Endothelial cell of umbilical vein (primary cell): ENCODE measurements at regions not wholly inside any gene's neighbourhood (a gene's known extent, or its start where the extent isn't known, plus 50 kb on each side); places are given as distances from the start of the nearest gene placed in this dataset.

ENCODE experiments used
- EZH2 ChIP-seq: IDR thresholded peaks from 2 replicates; pipeline ENCODE4 v1.6.1; 2012; ENCODE audit warnings: borderline replicate concordance, low read depth, mild to moderate bottlenecking, moderate library complexity, low read length, inconsistent platforms; ENCODE audit not compliant: severe bottlenecking
- FOS ChIP-seq: IDR thresholded peaks from 2 replicates; pipeline ENCODE4 v1.6.1; 2011; ENCODE audit warnings: mild to moderate bottlenecking, low read length, moderate library complexity, borderline replicate concordance; ENCODE audit not compliant: insufficient read depth
- MAX ChIP-seq: IDR thresholded peaks from 2 replicates; pipeline ENCODE4 v1.6.1; 2011; ENCODE audit not compliant: insufficient read depth, insufficient read length
- POLR2AphosphoS5 ChIP-seq: IDR thresholded peaks from 2 replicates; pipeline ENCODE4 v1.6.1; 2012; ENCODE audit warnings: low read depth, mild to moderate bottlenecking, control low read depth, low read length, moderate library complexity; ENCODE audit not compliant: insufficient read depth
- TF ChIP-seq, protein P1 (sequence below), 2 donors: IDR thresholded peaks; 1 replicate in 1 of 2; 2 replicates in 1 of 2; pipeline ENCODE4 v1.5.1; 2011; ENCODE audit warnings: low read length in 2 of 2, mild to moderate bottlenecking in 2 of 2, moderate library complexity in 2 of 2, control low read depth in 1 of 2, inconsistent platforms in 1 of 2, low read depth in 1 of 2; ENCODE audit not compliant: insufficient read depth in 1 of 2; ENCODE audit errors: extremely low read depth in 1 of 2

- TF ChIP-seq EZH2 (no peak), POLR2AphosphoS5 (no peak), MAX (no peak), FOS (no peak)
- TF ChIP-seq, protein P1, sequence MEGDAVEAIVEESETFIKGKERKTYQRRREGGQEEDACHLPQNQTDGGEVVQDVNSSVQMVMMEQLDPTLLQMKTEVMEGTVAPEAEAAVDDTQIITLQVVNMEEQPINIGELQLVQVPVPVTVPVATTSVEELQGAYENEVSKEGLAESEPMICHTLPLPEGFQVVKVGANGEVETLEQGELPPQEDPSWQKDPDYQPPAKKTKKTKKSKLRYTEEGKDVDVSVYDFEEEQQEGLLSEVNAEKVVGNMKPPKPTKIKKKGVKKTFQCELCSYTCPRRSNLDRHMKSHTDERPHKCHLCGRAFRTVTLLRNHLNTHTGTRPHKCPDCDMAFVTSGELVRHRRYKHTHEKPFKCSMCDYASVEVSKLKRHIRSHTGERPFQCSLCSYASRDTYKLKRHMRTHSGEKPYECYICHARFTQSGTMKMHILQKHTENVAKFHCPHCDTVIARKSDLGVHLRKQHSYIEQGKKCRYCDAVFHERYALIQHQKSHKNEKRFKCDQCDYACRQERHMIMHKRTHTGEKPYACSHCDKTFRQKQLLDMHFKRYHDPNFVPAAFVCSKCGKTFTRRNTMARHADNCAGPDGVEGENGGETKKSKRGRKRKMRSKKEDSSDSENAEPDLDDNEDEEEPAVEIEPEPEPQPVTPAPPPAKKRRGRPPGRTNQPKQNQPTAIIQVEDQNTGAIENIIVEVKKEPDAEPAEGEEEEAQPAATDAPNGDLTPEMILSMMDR (IDR thresholded peaks at IDR 0.05; ENCODE audit: extremely low read depth in 1 of 2, insufficient read depth in 1 of 2, low read depth in 1 of 2, low read length in 2 of 2) = no peak
These were observed 106.6 kb upstream of the FMN2 start for GRCh38 chr1:239985044-239985443.
